GM18861 (cell line): ENCODE measurements at regions not wholly inside any gene's neighbourhood (a gene's known extent, or its start where the extent isn't known, plus 50 kb on each side); places are given as distances from the start of the nearest gene placed in this dataset.

ENCODE experiments used
- ATAC-seq: cut with Tn5 transposase; IDR thresholded peaks from one replicate; pipeline ENCODE4 v1.9.1; 2021; ENCODE audit not compliant: unreplicated experiment

DNA sequence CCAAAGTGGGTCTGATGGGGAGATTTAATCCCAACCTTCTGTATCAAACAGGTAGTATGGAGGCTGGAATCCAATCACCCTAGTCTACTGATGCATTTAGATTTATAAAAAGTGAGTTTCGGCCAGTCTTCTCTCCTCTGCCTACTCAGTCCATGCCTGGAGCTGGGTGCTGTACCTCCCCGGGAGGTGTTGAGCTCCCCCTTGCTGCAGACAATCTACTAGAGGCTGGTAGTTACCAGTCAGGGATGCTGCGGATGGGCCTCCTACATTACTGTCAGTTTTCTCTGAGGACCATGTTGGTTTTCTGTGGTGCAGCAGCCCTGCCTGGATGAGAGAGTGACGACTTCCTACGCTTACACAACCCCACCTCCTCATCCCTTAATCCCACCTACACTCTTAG, 118.6 kb upstream of the CELF4 start:
- ATAC-seq: no peak

DNA sequence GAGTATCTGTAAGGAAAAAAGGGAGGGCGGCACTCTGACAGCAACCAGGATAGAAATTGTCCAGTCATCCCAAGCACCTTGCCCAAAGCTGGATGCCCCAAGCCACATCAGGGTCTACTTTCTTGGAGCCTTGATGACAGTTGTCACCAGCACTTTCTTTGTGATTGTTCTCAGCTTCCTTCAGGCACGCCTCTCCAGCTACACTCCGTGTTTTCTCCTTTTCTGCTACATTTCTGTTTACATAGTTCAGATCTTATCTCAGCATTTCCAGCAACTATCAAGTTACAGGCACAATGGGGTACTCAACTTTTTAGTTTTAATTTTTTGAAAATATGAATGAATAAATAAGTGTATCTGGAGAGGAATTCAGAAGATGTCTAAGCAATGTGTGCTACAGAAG, 115.3 kb upstream of the CELF4 start:
- ATAC-seq: no peak

DNA sequence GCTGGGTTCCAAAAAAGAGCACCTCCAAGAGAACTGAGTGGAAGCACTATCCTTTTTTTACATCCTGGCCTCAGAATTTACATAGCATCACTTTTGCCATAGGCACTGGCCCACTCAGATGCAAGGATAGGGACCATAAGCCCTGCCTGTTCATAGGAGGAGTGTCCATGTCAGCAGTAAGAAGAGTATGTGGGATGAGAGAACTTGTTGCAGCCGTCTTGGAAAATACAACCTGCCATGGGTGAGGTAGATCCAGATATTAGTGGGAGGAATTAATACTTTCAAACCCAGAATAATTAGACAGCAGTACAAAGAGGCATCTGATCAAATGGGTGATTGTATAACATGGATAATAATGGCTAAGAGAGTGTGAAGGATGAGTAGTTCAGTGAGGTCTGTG, 110.7 kb upstream of the CELF4 start:
- ATAC-seq: no peak

DNA sequence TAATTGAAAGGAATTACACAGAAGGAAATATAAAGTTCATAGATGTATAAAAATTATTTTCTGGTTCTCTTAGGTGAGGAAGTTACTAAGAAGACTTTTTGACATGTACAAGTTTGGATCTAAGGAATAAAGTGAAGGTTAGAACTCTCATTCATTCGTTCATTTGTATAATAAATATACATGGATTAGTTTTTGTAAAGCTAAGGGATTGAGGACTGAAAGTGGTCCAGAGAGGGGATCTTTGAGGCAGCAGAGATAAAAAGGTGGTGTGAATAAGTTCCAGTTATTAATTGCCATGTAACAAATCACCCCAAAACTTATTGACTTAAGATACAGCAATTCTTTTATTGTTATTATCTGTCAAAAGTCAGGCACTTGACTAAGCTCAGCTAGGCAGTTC, 110.1 kb upstream of the CELF4 start:
- no peak for ATAC-seq

DNA sequence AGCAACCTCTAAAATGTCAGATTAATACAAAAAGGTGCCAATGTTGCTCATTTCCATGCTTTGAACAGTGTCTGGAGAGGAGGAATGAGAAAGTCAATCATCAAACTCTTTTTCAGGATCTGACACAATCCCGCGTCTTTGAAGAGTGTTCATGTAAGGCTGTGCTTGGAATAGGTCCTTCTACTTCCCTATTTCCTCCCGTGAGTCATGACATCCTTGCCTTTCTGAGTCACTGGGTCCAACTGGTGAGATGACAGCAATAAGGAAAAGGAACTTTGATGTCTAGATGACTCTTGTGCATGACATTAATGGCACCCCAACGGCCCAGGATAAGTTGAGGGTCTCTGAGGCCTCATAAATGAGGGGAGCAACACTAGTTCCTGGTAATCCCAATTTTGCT, 109.0 kb upstream of the CELF4 start:
- ATAC-seq: no peak

DNA sequence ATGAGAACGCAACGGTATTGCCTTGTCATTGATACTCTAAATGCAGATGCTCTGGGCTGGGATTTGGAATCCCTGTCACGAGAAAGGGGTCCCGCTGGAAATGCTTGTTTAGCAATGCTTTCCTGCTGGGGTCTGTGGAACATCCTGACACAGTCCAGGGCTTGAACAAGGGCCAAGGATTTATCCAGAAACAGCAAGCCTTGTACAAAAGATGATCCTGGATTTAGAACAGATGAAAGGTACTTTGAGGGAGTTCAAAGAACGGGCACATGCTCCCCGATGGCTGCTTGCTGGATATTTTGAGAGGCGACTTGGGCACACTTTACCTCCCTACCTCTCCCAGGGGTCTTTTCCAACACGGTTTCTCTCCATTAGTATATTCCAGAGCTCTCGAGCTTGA, 108.1 kb upstream of the CELF4 start:
- ATAC-seq: no peak

DNA sequence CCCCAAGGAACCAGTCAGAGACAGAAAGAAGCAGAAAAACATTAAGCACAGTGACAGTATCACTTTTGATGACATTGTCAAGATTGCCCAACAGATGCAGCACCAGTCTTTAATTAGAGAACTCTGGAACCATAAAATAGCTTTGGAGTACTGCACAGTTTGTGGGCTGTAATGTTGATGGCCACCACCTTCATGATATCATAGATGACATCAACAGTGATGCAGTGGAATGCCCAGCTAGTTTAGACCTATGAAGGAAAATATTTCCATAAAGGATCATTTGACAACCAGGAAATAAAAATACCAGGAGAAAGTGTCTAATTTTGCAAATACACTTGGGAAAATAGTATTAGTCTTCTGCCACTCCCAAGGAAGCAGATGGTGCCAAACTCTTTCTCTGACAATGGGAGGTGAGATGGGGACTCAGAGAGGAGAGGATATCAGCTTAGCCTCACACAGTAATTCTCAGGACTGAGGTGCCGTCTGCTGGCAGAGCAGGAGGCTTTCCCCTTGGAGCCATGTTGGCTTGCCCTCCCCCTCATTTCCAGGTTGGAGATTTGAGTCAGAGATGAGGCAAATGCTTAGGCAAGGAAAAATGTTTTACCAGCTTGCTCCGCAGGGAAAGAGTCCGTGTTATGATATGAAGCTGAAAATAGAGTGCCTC, 107.5 kb upstream of the CELF4 start:
- no peak for ATAC-seq

DNA sequence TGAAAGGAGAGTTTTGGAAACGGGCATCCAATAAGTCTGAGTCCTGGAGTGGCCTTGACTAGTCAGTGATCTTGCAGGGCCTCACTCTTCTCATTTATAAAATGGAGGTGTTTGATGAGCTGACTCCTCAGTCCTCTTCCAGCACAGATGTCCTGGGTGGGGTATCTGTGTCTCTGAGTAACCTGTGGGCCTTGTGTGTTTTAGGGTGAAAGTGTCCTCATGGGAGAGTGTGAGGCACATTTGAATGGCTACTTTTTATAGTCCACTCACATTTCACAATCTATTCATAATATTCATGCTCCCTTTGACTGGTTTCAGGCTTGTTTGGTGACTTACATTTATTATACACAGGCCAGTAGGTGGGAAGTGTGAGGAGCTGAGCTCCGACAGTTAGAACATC, 106.4 kb upstream of the CELF4 start:
- ATAC-seq: no peak

DNA sequence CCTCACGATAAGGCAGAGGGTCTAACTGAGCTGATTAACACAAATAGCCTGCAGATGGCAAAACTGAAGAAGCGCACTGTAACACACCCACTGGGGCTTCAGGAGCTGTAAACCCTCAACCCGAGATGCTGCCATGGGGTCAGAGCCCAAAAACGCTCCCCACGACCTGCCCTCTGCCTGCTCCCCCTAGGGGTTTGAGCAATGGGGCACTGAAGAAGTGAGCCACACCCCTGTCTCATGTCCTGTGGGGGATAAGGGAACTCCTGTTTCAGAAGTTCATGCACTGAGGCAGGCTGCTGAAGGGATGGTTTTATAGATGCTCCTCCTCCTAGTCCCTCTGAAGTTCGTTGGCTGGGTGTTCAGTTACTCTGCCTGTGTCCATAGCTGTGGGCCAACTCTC, 105.9 kb upstream of the CELF4 start:
- no peak for ATAC-seq

DNA sequence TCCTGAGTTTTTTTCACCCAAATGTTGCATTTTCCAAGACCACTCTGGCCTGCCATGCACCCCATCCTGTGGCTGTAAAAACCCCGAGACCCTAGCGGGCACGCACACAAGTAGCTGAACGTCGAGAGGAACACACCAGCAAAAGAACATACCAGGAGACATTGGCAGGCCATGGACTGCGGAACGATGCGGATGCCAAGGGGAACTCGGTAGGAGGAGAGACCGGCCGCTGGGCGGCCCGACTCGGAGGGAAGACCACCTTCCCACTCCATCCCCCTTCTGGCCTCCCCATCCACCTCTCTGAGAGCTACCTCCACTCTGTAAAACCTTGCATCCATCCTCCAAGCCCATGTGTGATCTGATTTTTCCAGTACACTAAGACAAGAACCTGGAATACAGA, 105.5 kb upstream of the CELF4 start:
- ATAC-seq: no peak

DNA sequence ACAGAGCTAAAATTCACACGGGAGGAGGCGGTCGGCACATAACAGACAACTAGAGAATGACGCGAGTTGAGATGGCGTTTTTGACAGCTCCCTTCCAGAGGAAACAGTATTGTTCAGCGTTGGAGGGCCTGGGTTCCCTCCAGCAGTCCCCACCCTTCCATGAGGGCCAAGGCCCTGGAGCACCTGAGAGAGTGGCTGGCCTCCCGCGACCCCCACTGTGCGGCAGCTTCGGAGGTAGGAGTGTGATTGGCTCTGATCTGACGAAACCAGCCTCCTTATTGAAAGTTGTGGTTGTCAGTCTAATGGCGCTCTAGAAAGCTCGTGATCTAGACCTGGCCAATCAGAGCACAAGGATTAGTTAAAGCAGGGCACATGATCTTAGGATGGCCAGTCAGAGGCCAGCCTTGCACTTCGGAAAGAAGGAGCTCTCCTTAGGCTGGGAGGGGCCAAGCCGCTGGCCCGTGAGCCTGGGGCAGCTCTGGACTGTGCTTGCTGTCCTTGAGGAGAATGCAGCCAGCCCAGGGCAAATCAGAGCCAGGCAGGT, 104.5 kb upstream of the CELF4 start:
- ATAC-seq: no peak

DNA sequence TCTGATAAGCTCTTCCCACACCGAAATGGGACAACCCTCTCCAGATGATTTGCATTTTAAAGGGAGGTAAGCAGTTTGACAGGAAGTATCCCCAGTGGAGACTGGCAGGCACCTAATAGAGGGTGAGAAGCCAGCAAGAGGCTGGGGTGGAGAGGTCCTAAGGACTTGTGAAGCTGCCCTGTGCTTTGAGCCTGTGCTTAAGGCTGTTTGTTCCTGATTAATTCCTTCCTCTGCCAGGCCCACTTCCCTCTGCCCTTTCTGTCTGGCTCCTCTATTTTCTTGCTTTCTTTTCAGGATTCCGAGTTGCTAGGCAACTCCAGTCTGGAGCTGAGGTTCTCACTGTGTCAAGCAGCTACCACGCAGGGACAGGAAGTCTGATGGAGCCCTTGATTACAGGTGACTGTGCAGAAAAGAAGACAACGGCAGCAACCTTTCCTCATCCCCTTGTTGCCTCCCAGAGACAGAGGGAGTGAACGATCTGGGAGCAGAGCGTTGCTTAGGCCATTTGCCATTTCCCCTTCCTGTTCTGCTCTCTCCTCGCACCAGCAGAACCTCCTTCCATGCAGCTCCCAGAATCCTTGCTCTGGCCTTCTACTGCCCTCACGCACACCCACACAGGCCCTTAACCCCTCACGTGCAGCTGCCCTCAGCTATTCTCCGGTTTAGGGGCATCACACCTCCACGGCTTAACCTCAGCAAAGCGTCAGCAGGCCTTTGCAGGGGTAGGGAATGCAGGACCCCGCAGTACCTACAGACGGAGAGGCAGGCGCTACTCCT, 103.6 kb upstream of the CELF4 start:
- no peak for ATAC-seq

DNA sequence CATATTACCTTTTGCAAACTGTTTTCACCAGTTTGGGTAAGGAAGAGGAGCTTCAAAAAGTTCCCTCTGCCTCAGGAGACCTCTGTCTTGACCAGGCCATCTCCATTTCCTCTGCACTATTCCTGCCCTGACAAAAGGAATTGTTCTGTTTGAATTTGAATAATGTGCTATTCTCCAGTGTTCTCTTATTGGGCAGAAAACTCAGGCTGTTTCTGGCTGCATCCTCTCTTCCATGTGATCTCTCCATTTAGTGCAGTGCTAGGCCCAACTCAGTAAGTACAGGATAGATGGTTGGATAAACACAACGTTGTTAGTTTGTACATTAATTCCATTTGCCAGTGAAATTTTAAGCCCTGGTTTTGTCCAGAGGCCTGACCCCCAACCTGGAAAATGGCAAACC, 102.2 kb upstream of the CELF4 start:
- no peak for ATAC-seq

DNA sequence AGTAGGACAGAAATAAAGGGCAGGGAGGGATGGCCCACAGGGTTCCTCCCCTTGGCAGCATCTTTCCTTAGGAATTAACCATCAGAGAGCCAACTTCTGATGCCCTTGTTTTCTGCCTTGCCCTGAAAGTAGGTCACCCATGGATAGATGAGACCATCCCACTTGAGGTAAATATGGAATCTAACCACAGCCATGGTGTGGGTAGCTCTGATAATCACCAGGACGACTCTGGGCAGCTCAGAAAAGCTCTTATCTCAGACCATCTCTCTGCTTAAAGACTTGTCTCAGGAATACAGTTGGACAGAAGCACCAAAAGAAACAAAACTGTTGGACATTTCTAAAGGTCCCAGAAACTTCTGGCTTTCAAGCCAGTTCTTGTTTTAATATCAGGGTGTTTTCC, 101.4 kb upstream of the CELF4 start:
- ATAC-seq: no peak

DNA sequence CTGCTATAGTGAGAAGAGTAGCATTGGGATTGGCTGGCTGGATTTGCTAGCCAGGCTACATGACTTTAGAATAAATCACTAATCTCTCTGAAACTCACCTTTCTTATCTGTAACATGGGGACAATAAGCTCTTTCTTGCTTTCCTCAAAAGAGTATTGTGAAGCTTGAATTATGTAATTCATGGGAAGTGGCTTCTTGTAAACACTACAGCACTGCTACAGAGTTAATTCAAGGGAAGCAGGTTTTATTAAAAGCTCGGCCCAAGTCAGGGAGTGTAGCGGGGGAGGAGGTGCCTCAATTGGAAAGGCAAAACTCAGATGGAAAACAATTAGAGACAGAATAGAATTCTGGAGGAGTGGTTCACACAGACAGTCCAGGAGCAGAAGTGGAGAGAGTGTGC, 100.9 kb upstream of the CELF4 start:
- no peak for ATAC-seq

DNA sequence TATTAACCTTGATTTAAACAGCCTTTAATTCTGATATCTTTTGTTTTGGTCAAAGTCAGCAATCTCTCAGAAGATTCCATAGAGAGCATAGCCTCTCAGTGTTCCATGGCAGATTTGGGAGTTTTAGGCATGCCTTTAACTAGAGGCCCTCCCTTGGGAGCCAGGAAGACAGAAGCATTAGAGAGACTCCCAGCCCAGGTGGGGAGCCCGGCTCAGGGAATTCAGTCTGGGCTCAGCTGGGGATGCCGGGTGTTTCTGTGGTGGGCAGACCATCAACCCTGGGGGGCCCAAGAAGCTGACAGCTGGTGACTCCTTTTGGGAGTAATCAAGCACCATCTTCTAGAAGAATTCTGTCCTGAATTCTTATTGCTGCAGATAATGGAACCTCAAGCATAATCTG, 99.7 kb upstream of the CELF4 start:
- ATAC-seq: no peak

DNA sequence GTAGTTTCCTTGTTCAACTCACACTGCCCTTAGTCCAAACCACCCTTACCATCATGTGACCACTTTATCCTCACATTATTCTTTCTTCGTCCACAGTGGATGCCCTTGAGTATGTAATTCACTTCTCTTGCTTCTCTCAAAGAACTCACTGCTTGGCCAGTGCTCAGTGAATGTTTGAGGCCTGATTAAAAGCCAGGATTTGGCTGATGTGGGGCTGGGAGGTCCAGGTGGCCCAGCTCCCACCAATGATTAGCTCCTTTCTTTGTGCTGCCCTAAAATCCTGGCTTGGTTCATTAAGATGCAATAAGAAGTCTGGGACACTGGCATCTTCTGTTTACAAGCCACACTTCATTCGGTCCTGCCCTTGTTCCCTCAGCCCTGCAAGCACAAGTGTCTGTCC, 97.8 kb upstream of the CELF4 start:
- ATAC-seq: no peak

DNA sequence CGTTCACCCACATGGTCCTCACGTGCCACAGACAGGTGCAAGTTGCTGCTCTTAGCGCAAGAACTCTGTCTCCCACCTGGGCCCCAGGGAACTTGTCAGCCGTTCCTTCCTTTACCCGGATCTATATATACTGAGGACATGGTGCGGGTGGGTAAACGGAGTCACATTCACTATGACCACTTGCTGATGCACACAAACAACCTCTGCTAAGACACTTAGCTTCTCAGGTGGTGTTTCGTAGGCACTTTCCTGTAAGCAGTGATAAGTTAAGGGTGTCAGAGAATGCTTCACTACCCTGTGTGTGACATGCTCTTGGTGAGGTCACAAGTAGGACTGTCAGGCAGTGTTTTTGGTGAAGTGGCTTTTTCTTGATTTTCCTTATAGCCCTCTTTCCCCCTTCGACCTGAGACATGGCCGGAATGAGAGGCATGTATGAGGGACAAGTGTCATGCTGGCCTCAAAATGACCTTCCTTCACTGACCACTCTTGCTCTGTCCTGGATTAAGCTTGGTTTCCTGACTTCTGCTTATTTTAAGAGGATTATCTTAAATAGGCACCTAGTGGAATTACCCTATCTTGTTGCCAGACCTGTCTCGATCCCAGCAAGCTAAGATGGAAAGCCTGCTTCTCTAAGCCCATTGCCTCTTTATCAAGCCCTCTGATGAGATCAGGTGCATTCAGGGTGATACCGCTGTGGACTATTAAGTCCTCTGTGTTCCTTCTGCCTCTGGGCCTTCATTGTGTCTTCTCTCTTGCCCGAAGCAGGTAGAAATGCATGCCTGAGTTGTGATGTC, 97.1 kb upstream of the CELF4 start:
- no peak for ATAC-seq

DNA sequence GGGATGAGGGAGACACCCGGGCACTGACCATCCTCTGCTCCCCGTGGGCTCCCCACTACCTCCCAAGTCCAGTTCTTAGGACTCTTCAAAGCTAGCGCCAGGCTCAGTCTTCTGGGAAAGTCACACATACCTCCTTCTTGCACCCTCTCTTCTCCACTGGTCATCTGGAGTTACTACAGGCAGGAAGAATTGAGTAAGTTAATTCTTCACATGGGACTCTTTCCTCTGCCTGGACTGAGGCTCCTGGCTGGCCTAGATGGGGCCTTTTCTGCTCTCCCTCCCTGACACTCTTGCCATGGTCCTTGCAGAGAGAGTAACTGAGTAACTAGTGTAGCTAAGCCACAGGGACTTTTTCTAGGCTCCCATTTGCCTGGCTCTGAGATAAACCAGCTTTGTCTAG, 96.5 kb upstream of the CELF4 start:
- ATAC-seq: no peak

DNA sequence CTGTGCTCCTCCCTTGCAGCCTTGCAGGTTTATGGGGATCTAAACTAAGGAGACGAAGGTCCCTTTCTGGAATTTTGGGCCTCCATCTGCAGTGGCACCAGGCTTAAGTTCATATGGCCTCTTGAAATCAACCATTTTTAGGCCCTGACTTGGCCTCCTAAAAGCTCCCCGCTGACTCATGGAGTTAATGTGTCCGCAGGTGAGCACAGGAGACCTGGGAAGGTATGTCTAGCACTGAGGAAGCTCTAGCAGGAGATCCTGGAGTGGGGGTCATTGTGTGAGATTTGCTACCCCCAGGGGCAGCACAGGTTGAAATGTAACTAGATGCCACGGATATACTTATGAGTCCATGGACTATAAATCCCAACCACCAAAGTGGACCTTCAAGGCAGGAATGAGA, 95.9 kb upstream of the CELF4 start:
- ATAC-seq: no peak

DNA sequence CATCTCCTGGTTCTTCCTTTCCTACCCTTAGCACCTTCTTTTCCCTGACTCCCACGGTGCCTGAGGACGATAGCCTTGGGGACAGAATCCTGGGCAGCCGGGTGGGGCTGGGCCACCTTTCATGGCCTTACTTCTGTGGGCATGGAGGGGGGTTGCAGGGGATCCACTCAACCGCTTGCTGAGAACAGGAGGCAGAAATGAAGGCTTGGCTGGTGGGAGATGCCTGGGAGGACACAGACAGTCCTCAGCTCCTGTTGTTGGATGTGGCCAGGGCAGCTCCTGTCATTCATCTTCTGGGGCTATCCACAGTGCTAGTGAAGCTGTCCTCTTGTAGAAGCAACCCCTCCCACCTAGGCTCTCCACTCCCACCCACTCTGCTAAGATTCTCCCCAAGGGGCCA, 95.5 kb upstream of the CELF4 start:
- ATAC-seq: no peak

DNA sequence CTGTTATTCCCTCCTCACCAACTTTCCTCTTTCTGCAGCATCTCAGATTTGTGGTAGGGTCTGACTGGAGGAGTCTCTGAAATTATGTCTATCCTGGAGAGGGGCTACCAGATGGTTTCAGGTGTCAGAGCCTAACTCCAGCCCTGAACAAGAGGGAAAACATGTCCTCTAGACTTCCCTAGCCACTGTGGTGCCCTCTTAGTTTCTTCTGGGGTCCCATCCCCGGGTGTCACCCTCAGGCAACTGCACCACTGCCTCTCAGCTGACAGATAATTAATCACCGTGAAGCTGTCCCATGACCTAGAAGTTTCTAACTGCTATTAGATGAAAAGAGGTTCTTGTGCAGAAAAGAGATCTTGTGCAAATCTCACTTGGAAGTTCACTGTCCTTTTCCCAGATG, 95.1 kb upstream of the CELF4 start:
- no peak for ATAC-seq
